PC-9 (cell line): ENCODE measurements at regions not wholly inside any gene's neighbourhood (a gene's known extent, or its start where the extent isn't known, plus 50 kb on each side); places are given as distances from the start of the nearest gene placed in this dataset.

Experiments
- EZH2 ChIP-seq: fragments of 200-600 bp; sonication (generic); IDR thresholded peaks from 2 replicates; pipeline ENCODE4 v1.8.0; 2017; ENCODE audit warnings: antibody characterized with exemption, low read depth
- TF ChIP-seq, protein P1 (sequence below): fragments of 200-600 bp; sonication (generic); conservative IDR thresholded peaks from 2 replicates; pipeline ENCODE4 v1.6.1; 2017; ENCODE audit warnings: mixed run types, antibody characterized with exemption, mild to moderate bottlenecking, moderate library complexity

DNA sequence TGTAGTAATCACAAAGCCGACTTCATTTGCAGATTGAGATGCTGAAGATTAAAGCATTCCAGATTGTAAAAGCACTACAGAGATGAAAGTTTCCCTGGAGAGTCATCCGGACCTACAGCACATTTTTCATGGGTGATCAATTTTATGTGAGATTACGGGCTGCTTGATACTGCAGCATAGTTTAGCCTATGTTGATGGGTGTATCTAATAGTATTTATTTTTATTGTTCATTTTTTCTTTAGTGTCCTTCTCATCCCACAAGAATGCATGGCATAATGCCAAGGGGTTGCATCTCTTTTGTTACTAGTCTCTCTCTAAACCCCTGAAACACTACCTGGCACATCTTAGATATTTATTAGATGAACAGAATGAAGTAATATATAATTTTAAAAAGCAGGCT is 240.4 kb downstream of the MBD2 start:
- TF ChIP-seq, protein P1, sequence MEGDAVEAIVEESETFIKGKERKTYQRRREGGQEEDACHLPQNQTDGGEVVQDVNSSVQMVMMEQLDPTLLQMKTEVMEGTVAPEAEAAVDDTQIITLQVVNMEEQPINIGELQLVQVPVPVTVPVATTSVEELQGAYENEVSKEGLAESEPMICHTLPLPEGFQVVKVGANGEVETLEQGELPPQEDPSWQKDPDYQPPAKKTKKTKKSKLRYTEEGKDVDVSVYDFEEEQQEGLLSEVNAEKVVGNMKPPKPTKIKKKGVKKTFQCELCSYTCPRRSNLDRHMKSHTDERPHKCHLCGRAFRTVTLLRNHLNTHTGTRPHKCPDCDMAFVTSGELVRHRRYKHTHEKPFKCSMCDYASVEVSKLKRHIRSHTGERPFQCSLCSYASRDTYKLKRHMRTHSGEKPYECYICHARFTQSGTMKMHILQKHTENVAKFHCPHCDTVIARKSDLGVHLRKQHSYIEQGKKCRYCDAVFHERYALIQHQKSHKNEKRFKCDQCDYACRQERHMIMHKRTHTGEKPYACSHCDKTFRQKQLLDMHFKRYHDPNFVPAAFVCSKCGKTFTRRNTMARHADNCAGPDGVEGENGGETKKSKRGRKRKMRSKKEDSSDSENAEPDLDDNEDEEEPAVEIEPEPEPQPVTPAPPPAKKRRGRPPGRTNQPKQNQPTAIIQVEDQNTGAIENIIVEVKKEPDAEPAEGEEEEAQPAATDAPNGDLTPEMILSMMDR, result no peak
- no peak for TF ChIP-seq EZH2
